CD4-positive, CD25-positive, alpha-beta regulatory T cell (primary cell): ENCODE measurements at regions not wholly inside any gene's neighbourhood (a gene's known extent, or its start where the extent isn't known, plus 50 kb on each side); places are given as distances from the start of the nearest gene placed in this dataset.
"Not testable (repeated sequence)": the region's sequence is repeated elsewhere in the genome, so short reads cannot be mapped to it uniquely, and the experiment has no call there.

Experiments used
- ATAC-seq, 2 donors: fragments of 150-1000 bp; cut with Tn5 transposase; one replicate each; pipeline ENCODE4 v1.10.0; 2021; ENCODE audit warnings: low read depth in 2 of 2, moderate number of reproducible peaks in 2 of 2, moderate library complexity in 1 of 2
- DNase-seq, 3 donors: peaks; one replicate each; pipeline versions ENCODE4 v3.0.0 to v3.0.0-alpha.2; 2012 to 2022; ENCODE audit warnings: mixed read lengths in 1 of 3
- H3K27ac ChIP-seq: one replicate; pipeline ENCODE4 v1.7.0; 2013; ENCODE audit warnings: mild to moderate bottlenecking, low read length; ENCODE audit not compliant: insufficient read depth, poor library complexity, severe bottlenecking
- H3K27me3 ChIP-seq: one replicate; pipeline ENCODE4 v1.7.0; 2013; ENCODE audit warnings: low read length; ENCODE audit not compliant: control insufficient read depth, insufficient read depth
- H3K36me3 ChIP-seq: one replicate; pipeline ENCODE4 v1.7.0; 2013; ENCODE audit warnings: mild to moderate bottlenecking, low read length, moderate library complexity; ENCODE audit not compliant: control insufficient read depth, insufficient read depth
- H3K4me1 ChIP-seq: 2 replicates; pipeline ENCODE4 v1.7.0; 2013; ENCODE audit warnings: mild to moderate bottlenecking, low read length; ENCODE audit not compliant: insufficient read depth, control insufficient read depth, poor library complexity, severe bottlenecking
- H3K4me3 ChIP-seq: one replicate; pipeline ENCODE4 v1.7.0; 2013; ENCODE audit warnings: low read depth, mild to moderate bottlenecking, low read length, moderate library complexity
- H3K9me3 ChIP-seq, 2 experiments: 1 replicate in 1 of 2; 2 replicates in 1 of 2; pipeline ENCODE4 v1.7.0; 2013; ENCODE audit warnings: low read length in 2 of 2, mild to moderate bottlenecking in 1 of 2, moderate library complexity in 1 of 2; ENCODE audit not compliant: control insufficient read depth in 2 of 2
- H3K27ac Mint-ChIP-seq, 3 donors: one replicate each; pipeline ENCODE4 v1.8.0; 2020 to 2022; ENCODE audit warnings: mild to moderate bottlenecking in 3 of 3, mixed read lengths in 3 of 3, moderate library complexity in 2 of 3
- H3K27me3 Mint-ChIP-seq: one replicate; pipeline ENCODE4 v1.8.0; 2022; ENCODE audit warnings: mild to moderate bottlenecking, mixed read lengths
- H3K36me3 Mint-ChIP-seq: one replicate; pipeline ENCODE4 v1.8.0; 2020; ENCODE audit warnings: mixed read lengths
- H3K4me1 Mint-ChIP-seq, 4 donors: one replicate each; pipeline ENCODE4 v1.8.0; 2020 to 2022; ENCODE audit warnings: mixed read lengths in 4 of 4, mild to moderate bottlenecking in 1 of 4
- H3K4me3 Mint-ChIP-seq, 4 donors: one replicate each; pipeline ENCODE4 v1.8.0; 2020 to 2022; ENCODE audit warnings: mild to moderate bottlenecking in 4 of 4, mixed read lengths in 4 of 4, moderate library complexity in 3 of 4
- H3K9me3 Mint-ChIP-seq, 7 donors: one replicate each; pipeline ENCODE4 v1.8.0; 2020 to 2022; ENCODE audit warnings: mixed read lengths in 7 of 7, mild to moderate bottlenecking in 3 of 7, moderate library complexity in 2 of 7

- no peak overlapping the region for H3K4me3 ChIP-seq
- no peaks in the 10 kb centered on the region for H3K27me3 Mint-ChIP-seq
- no peak overlapping the region for H3K27ac ChIP-seq
- peak overlapping the region in 1 of 4 donors; percentile 11 for H3K4me3 Mint-ChIP-seq
- H3K9me3 Mint-ChIP-seq: peaks cover 0 to 5% (median 0%) of the 10 kb centered on the region in 7 donors
- no peaks in the 10 kb centered on the region for H3K27me3 ChIP-seq
- no peak for DNase-seq
- no peaks in the 10 kb centered on the region for H3K4me1 ChIP-seq
- no peak overlapping the region for H3K27ac Mint-ChIP-seq
- no peaks in the 10 kb centered on the region for H3K9me3 ChIP-seq
- H3K36me3 ChIP-seq: no peaks in the 10 kb centered on the region
- no peaks in the 10 kb centered on the region for H3K36me3 Mint-ChIP-seq
- H3K4me1 Mint-ChIP-seq: peaks cover 0 to 7% (median 3%) of the 10 kb centered on the region in 4 donors
- no peak for ATAC-seq
Observed at GRCh38 chrX:46202733-46203514, 342.3 kb downstream of the ZNF674 start.

- Mint-ChIP-seq H3K36me3 (no peaks in the 10 kb centered on the region), H3K4me3 (no peak overlapping the region)
- H3K4me3 ChIP-seq: no peak overlapping the region
Observed at GRCh38 chrX:46200413-46200812, 344.8 kb downstream of the ZNF674 start.

GRCh38 chrX:46198858-46199257, 346.4 kb downstream of the ZNF674 start:
- no peaks in the 10 kb centered on the region for H3K36me3 ChIP-seq
- Mint-ChIP-seq H3K4me1 (peaks cover 0 to 3% (median 1%) of the 10 kb centered on the region in 4 donors), H3K9me3 (peaks cover 0 to 9% (median 3%) of the 10 kb centered on the region in 7 donors), H3K27ac (no peak overlapping the region), H3K4me3 (no peak overlapping the region), H3K36me3 (peaks cover 4% of the 10 kb centered on the region), H3K27me3 (no peaks in the 10 kb centered on the region)
- ATAC-seq (no peak), DNase-seq (no peak)
- H3K27me3 ChIP-seq: no peaks in the 10 kb centered on the region
- no peak overlapping the region for H3K27ac ChIP-seq
- H3K4me1 ChIP-seq: no peaks in the 10 kb centered on the region
- no peaks in the 10 kb centered on the region for H3K9me3 ChIP-seq
- H3K4me3 ChIP-seq: no peak overlapping the region

More at GRCh38 chrX:46200413-46200812, 344.8 kb downstream of the ZNF674 start:
- no peak for ATAC-seq
- H3K36me3 ChIP-seq: no peaks in the 10 kb centered on the region
- H3K9me3 ChIP-seq: no peaks in the 10 kb centered on the region
- H3K27ac Mint-ChIP-seq: no peak overlapping the region
- H3K27me3 ChIP-seq: no peaks in the 10 kb centered on the region
- H3K4me1 ChIP-seq: no peaks in the 10 kb centered on the region
- H3K9me3 Mint-ChIP-seq: peaks cover 0 to 4% (median 0%) of the 10 kb centered on the region in 7 donors
- no peak for DNase-seq
- no peaks in the 10 kb centered on the region for H3K27me3 Mint-ChIP-seq
- no peak overlapping the region for H3K27ac ChIP-seq
- peaks cover 0 to 3% (median 1%) of the 10 kb centered on the region in 4 donors for H3K4me1 Mint-ChIP-seq

- not testable (repeated sequence) for H3K27ac Mint-ChIP-seq, H3K27ac ChIP-seq, H3K36me3 Mint-ChIP-seq, H3K9me3 ChIP-seq, H3K27me3 ChIP-seq, H3K4me1 Mint-ChIP-seq, H3K4me3 Mint-ChIP-seq, H3K4me1 ChIP-seq, H3K4me3 ChIP-seq, ATAC-seq, H3K36me3 ChIP-seq, DNase-seq, H3K9me3 Mint-ChIP-seq
- peaks cover 16% of the 10 kb centered on the region for H3K27me3 Mint-ChIP-seq
Observed at GRCh38 chrX:46186811-46187106, 358.5 kb downstream of the ZNF674 start.

GRCh38 chrX:46185923-46186810, 359.1 kb downstream of the ZNF674 start:
- no peak for ATAC-seq
- H3K27me3 ChIP-seq: no peaks in the 10 kb centered on the region
- no peak overlapping the region for H3K4me3 Mint-ChIP-seq
- no peaks in the 10 kb centered on the region for H3K9me3 ChIP-seq
- no peaks in the 10 kb centered on the region for H3K36me3 ChIP-seq
- H3K4me3 ChIP-seq: no peak overlapping the region
- peaks cover 0 to 3% (median 0%) of the 10 kb centered on the region in 7 donors for H3K9me3 Mint-ChIP-seq
- no peaks in the 10 kb centered on the region for H3K36me3 Mint-ChIP-seq
- no peak overlapping the region for H3K27ac ChIP-seq
- no peak for DNase-seq
- H3K27me3 Mint-ChIP-seq: peaks cover 13% of the 10 kb centered on the region
- H3K27ac Mint-ChIP-seq: no peak overlapping the region
- H3K4me1 Mint-ChIP-seq: no peaks in the 10 kb centered on the region
- no peaks in the 10 kb centered on the region for H3K4me1 ChIP-seq

GRCh38 chrX:46184749-46185148, 360.5 kb downstream of the ZNF674 start:
- Histone ChIP-seq H3K27me3 (no peaks in the 10 kb centered on the region), H3K4me3 (no peak overlapping the region), H3K4me1 (no peaks in the 10 kb centered on the region), H3K36me3 (no peaks in the 10 kb centered on the region), H3K27ac (no peak overlapping the region), H3K9me3 (no peaks in the 10 kb centered on the region)
- ATAC-seq (no peak), DNase-seq (no peak)
- Mint-ChIP-seq H3K4me1 (no peaks in the 10 kb centered on the region), H3K9me3 (peaks cover 0 to 3% (median 0%) of the 10 kb centered on the region in 7 donors), H3K27ac (no peak overlapping the region), H3K27me3 (peaks cover 3% of the 10 kb centered on the region), H3K36me3 (no peaks in the 10 kb centered on the region), H3K4me3 (no peak overlapping the region)

GRCh38 chrX:46180258-46180687, 364.9 kb downstream of the ZNF674 start:
- Mint-ChIP-seq H3K4me1 (no peaks in the 10 kb centered on the region), H3K36me3 (no peaks in the 10 kb centered on the region), H3K27ac (no peak overlapping the region), H3K27me3 (peaks cover 4% of the 10 kb centered on the region), H3K4me3 (no peak overlapping the region), H3K9me3 (peaks cover 0 to 7% (median 0%) of the 10 kb centered on the region in 7 donors)
- Histone ChIP-seq H3K36me3 (no peaks in the 10 kb centered on the region), H3K4me3 (no peak overlapping the region), H3K4me1 (no peaks in the 10 kb centered on the region), H3K27me3 (no peaks in the 10 kb centered on the region), H3K27ac (no peak overlapping the region), H3K9me3 (no peaks in the 10 kb centered on the region)
- DNase-seq (no peak), ATAC-seq (no peak)
